ENCODE measurements at regions not wholly inside any gene's neighbourhood (a gene's known extent, or its start where the extent isn't known, plus 50 kb on each side); places are given as distances from the start of the nearest gene placed in this dataset.

GRCh38 chr5:145161391-145161790 is 673.8 kb downstream of the PRELID2 start:
- Mint-ChIP-seq H3K9me3 (peaks cover 2% of the 10 kb centered on the region), H3K4me3 (no peak overlapping the region), H3K27ac (no peak overlapping the region), H3K36me3 (ENCODE audit: low read depth) (no peaks in the 10 kb centered on the region), H3K4me1 (no peaks in the 10 kb centered on the region), H3K27me3 (no peaks in the 10 kb centered on the region)
- ChIA-PET POLR2A (no interaction called here), CTCF (no interaction called here)
- no peak for DNase-seq

GRCh38 chr5:145160679-145161078 is 674.5 kb downstream of the PRELID2 start:
- ChIA-PET CTCF (no interaction called here), POLR2A (no interaction called here)
- Mint-ChIP-seq H3K27me3 (no peaks in the 10 kb centered on the region), H3K27ac (no peak overlapping the region), H3K9me3 (peaks cover 2% of the 10 kb centered on the region), H3K4me1 (no peaks in the 10 kb centered on the region), H3K4me3 (no peak overlapping the region), H3K36me3 (ENCODE audit: low read depth) (no peaks in the 10 kb centered on the region)
- no peak for DNase-seq

GRCh38 chr5:145158730-145159129 is 676.4 kb downstream of the PRELID2 start:
- ChIA-PET CTCF (no interaction called here), POLR2A (no interaction called here)
- Mint-ChIP-seq H3K27me3 (no peaks in the 10 kb centered on the region), H3K4me3 (no peak overlapping the region), H3K36me3 (ENCODE audit: low read depth) (no peaks in the 10 kb centered on the region), H3K9me3 (peaks cover 4% of the 10 kb centered on the region), H3K4me1 (no peaks in the 10 kb centered on the region), H3K27ac (no peak overlapping the region)
- no peak for DNase-seq

- H3K27ac Mint-ChIP-seq: no peak overlapping the region
- peaks cover 4% of the 10 kb centered on the region for H3K9me3 Mint-ChIP-seq
- H3K27me3 Mint-ChIP-seq: no peaks in the 10 kb centered on the region
- H3K36me3 Mint-ChIP-seq (ENCODE audit: low read depth): no peaks in the 10 kb centered on the region
- H3K4me1 Mint-ChIP-seq: no peaks in the 10 kb centered on the region
- POLR2A ChIA-PET: no interaction called here
- no peak for DNase-seq
- CTCF ChIA-PET: no interaction called here
- no peak overlapping the region for H3K4me3 Mint-ChIP-seq
Measured at GRCh38 chr5:145157841-145158240, 677.3 kb downstream of the PRELID2 start.

- no peaks in the 10 kb centered on the region for H3K27me3 Mint-ChIP-seq
- H3K4me1 Mint-ChIP-seq: no peaks in the 10 kb centered on the region
- H3K9me3 Mint-ChIP-seq: peaks cover 8% of the 10 kb centered on the region
- CTCF ChIA-PET: no interaction called here
- DNase-seq: no peak
- no peaks in the 10 kb centered on the region for H3K36me3 Mint-ChIP-seq (ENCODE audit: low read depth)
- H3K27ac Mint-ChIP-seq: no peak overlapping the region
- POLR2A ChIA-PET: no interaction called here
- H3K4me3 Mint-ChIP-seq: no peak overlapping the region
Measured at GRCh38 chr5:145141534-145141933, 693.6 kb downstream of the PRELID2 start.

GRCh38 chr5:145130996-145131395 is 704.1 kb downstream of the PRELID2 start:
- CTCF ChIA-PET: no interaction called here
- POLR2A ChIA-PET: no interaction called here
- H3K27me3 Mint-ChIP-seq: no peaks in the 10 kb centered on the region
- H3K36me3 Mint-ChIP-seq (ENCODE audit: low read depth): no peaks in the 10 kb centered on the region
- H3K27ac Mint-ChIP-seq: no peak overlapping the region
- DNase-seq: no peak
- no peak overlapping the region for H3K4me3 Mint-ChIP-seq
- peaks cover 3% of the 10 kb centered on the region for H3K9me3 Mint-ChIP-seq
- H3K4me1 Mint-ChIP-seq: no peaks in the 10 kb centered on the region

- Mint-ChIP-seq H3K9me3 (peaks cover 3% of the 10 kb centered on the region), H3K4me3 (no peak overlapping the region), H3K36me3 (ENCODE audit: low read depth) (no peaks in the 10 kb centered on the region), H3K4me1 (no peaks in the 10 kb centered on the region), H3K27me3 (no peaks in the 10 kb centered on the region), H3K27ac (no peak overlapping the region)
- no peak for DNase-seq
- POLR2A ChIA-PET: no interaction called here
- CTCF ChIA-PET: no interaction called here
Measured at GRCh38 chr5:145129797-145130196, 705.3 kb downstream of the PRELID2 start.

- DNase-seq: no peak
- H3K4me1 Mint-ChIP-seq: no peaks in the 10 kb centered on the region
- ChIA-PET CTCF (no interaction called here), POLR2A (no interaction called here)
- no peak overlapping the region for H3K27ac Mint-ChIP-seq
- H3K27me3 Mint-ChIP-seq: no peaks in the 10 kb centered on the region
- H3K4me3 Mint-ChIP-seq: no peak overlapping the region
- H3K36me3 Mint-ChIP-seq (ENCODE audit: low read depth): no peaks in the 10 kb centered on the region
- H3K9me3 Mint-ChIP-seq: peaks cover 3% of the 10 kb centered on the region
Measured at GRCh38 chr5:145124806-145125205, 710.3 kb downstream of the PRELID2 start.

GRCh38 chr5:145118611-145119010 is 716.5 kb downstream of the PRELID2 start:
- no peak for DNase-seq

GRCh38 chr5:145118127-145118526 is 717.0 kb downstream of the PRELID2 start:
- H3K36me3 Mint-ChIP-seq (ENCODE audit: low read depth): no peaks in the 10 kb centered on the region
- CTCF ChIA-PET: no interaction called here
- no peaks in the 10 kb centered on the region for H3K4me1 Mint-ChIP-seq
- no peaks in the 10 kb centered on the region for H3K27me3 Mint-ChIP-seq
- no peak for DNase-seq
- no peaks in the 10 kb centered on the region for H3K9me3 Mint-ChIP-seq
- POLR2A ChIA-PET: no interaction called here
- no peak overlapping the region for H3K27ac Mint-ChIP-seq
- no peak overlapping the region for H3K4me3 Mint-ChIP-seq

More at GRCh38 chr5:145118611-145119010, 716.5 kb downstream of the PRELID2 start:
- ChIA-PET POLR2A (no interaction called here), CTCF (no interaction called here)
- Mint-ChIP-seq H3K4me3 (no peak overlapping the region), H3K36me3 (ENCODE audit: low read depth) (no peaks in the 10 kb centered on the region), H3K27ac (no peak overlapping the region), H3K9me3 (no peaks in the 10 kb centered on the region), H3K4me1 (no peaks in the 10 kb centered on the region), H3K27me3 (no peaks in the 10 kb centered on the region)

GRCh38 chr5:145117285-145117684 is 717.9 kb downstream of the PRELID2 start:
- Mint-ChIP-seq H3K36me3 (ENCODE audit: low read depth) (no peaks in the 10 kb centered on the region), H3K27ac (no peak overlapping the region), H3K4me3 (no peak overlapping the region), H3K9me3 (peaks cover under 1% of the 10 kb centered on the region), H3K4me1 (no peaks in the 10 kb centered on the region), H3K27me3 (no peaks in the 10 kb centered on the region)
- ChIA-PET CTCF (no interaction called here), POLR2A (no interaction called here)
- no peak for DNase-seq

- CTCF ChIA-PET: no interaction called here
- Mint-ChIP-seq H3K27me3 (no peaks in the 10 kb centered on the region), H3K36me3 (ENCODE audit: low read depth) (no peaks in the 10 kb centered on the region), H3K27ac (no peak overlapping the region), H3K9me3 (peaks cover 5% of the 10 kb centered on the region), H3K4me3 (no peak overlapping the region), H3K4me1 (no peaks in the 10 kb centered on the region)
- no peak for DNase-seq
- POLR2A ChIA-PET: no interaction called here
Measured at GRCh38 chr5:145111420-145111819, 723.7 kb downstream of the PRELID2 start.

- no peak overlapping the region for H3K4me3 Mint-ChIP-seq
- peaks cover 5% of the 10 kb centered on the region for H3K9me3 Mint-ChIP-seq
- H3K27ac Mint-ChIP-seq: no peak overlapping the region
- ChIA-PET CTCF (no interaction called here), POLR2A (no interaction called here)
- no peaks in the 10 kb centered on the region for H3K36me3 Mint-ChIP-seq (ENCODE audit: low read depth)
- DNase-seq: no peak
- H3K4me1 Mint-ChIP-seq: no peaks in the 10 kb centered on the region
- H3K27me3 Mint-ChIP-seq: no peaks in the 10 kb centered on the region
Measured at GRCh38 chr5:145110834-145111233, 724.3 kb downstream of the PRELID2 start.

GRCh38 chr5:145110181-145110580 is 725.0 kb downstream of the PRELID2 start:
- H3K4me1 Mint-ChIP-seq: no peaks in the 10 kb centered on the region
- no peak overlapping the region for H3K4me3 Mint-ChIP-seq
- peaks cover 5% of the 10 kb centered on the region for H3K9me3 Mint-ChIP-seq
- ChIA-PET CTCF (no interaction called here), POLR2A (no interaction called here)
- H3K27ac Mint-ChIP-seq: no peak overlapping the region
- no peak for DNase-seq
- H3K27me3 Mint-ChIP-seq: no peaks in the 10 kb centered on the region
- no peaks in the 10 kb centered on the region for H3K36me3 Mint-ChIP-seq (ENCODE audit: low read depth)

GRCh38 chr5:145105384-145105783 is 729.8 kb downstream of the PRELID2 start:
- ChIA-PET CTCF (no interaction called here), POLR2A (no interaction called here)
- H3K27me3 Mint-ChIP-seq: no peaks in the 10 kb centered on the region
- no peak overlapping the region for H3K27ac Mint-ChIP-seq
- H3K9me3 Mint-ChIP-seq: peaks cover 3% of the 10 kb centered on the region
- H3K4me1 Mint-ChIP-seq: no peaks in the 10 kb centered on the region
- no peak for DNase-seq
- no peak overlapping the region for H3K4me3 Mint-ChIP-seq
- H3K36me3 Mint-ChIP-seq (ENCODE audit: low read depth): no peaks in the 10 kb centered on the region
